AG04449 (cell line): ENCODE measurements at regions not wholly inside any gene's neighbourhood (a gene's known extent, or its start where the extent isn't known, plus 50 kb on each side); places are given as distances from the start of the nearest gene placed in this dataset.

Experiments
- CTCF ChIA-PET: fragments of 350-600 bp; formaldehyde crosslinking; extraction: SDS; loops from one replicate; lab custom pipeline; 2021; ENCODE audit warnings: antibody characterized with exemption; lab: Yijun Ruan, JAX
- POLR2A ChIA-PET: fragments of 400-600, 350-600 bp; formaldehyde crosslinking; extraction: SDS; loops from one replicate; lab custom pipeline; 2020; ENCODE audit warnings: antibody characterized with exemption, inconsistent platforms; lab: Yijun Ruan, JAX
- DNase-seq: peaks from one replicate; pipeline ENCODE4 v3.0.0-alpha.2; 2010; ENCODE audit warnings: low read depth, low spot score
- H3K4me3 ChIP-seq: 2 replicates; pipeline ENCODE4 v1.5.1; 2011; ENCODE audit warnings: low read depth, mild to moderate bottlenecking, control low read depth, low read length
- CTCF ChIP-seq: IDR thresholded peaks from one replicate; pipeline ENCODE4 v1.5.1; 2011; ENCODE audit warnings: mild to moderate bottlenecking, moderate library complexity, low read length, control low read depth, inconsistent platforms; ENCODE audit not compliant: insufficient read depth; ENCODE audit errors: missing control alignments

- ChIA-PET POLR2A (no interaction called here), CTCF (no interaction called here)
Measured at GRCh38 chr7:118492466-118492865, 268.0 kb downstream of the ANKRD7 start.

DNA sequence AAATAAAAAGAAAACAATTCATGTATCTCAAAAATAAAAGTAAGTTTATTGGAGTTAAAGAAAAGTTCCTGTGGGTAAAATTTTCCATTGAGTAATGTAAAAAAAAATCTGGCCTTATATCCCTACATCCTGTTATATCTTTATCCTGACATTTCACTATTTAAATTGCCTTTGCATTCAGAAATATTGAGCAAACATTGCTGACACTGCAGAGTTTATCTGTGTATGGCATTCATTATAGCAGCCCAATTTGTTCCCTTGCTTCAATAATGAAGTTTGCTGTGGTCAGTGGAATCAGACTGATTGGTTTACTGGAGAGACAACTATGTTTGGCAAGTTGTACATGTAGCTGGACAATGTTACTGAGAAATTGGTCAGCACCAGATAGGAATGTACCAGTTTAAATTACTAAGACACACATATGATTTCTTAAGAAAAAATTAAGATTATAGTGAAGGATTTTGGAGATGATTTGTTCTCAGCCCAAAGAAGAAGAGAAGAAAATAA, 271.7 kb downstream of the ANKRD7 start:
- no peak for DNase-seq
- ChIA-PET CTCF (no interaction called here), POLR2A (no interaction called here)
- TF ChIP-seq CTCF = no peak
- H3K4me3 ChIP-seq = no peak overlapping the region

More at GRCh38 chr7:118492466-118492865, 268.0 kb downstream of the ANKRD7 start:
- no peak for DNase-seq
- no peak overlapping the region for H3K4me3 ChIP-seq
- TF ChIP-seq CTCF = no peak

GRCh38 chr7:118502235-118502634, 277.7 kb downstream of the ANKRD7 start:
- TF ChIP-seq CTCF = no peak
- H3K4me3 ChIP-seq = no peak overlapping the region
- ChIA-PET CTCF (no interaction called here), POLR2A (no interaction called here)
- no peak for DNase-seq

DNA sequence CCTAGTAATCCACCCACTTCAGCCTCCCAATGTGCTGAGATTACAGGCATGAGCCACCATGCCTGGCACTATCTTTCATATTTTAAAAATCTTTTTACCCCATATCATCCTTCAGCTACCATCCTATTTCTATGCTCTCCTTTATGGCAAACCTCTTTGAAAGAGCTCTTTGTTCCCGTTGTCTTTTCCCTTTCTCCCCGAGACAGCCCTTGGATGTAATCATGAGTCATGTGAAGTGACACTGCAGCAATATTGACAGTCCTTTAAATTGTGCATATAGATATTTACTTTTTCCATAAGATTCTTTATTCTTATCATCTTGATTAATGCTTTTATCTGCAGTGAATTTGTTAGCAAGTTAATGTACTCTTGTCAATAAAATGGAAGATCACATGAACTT, 286.6 kb downstream of the ANKRD7 start:
- no peak for DNase-seq
- ChIA-PET POLR2A (no interaction called here), CTCF (no interaction called here)
- no peak overlapping the region for H3K4me3 ChIP-seq
- TF ChIP-seq CTCF = no peak

DNA sequence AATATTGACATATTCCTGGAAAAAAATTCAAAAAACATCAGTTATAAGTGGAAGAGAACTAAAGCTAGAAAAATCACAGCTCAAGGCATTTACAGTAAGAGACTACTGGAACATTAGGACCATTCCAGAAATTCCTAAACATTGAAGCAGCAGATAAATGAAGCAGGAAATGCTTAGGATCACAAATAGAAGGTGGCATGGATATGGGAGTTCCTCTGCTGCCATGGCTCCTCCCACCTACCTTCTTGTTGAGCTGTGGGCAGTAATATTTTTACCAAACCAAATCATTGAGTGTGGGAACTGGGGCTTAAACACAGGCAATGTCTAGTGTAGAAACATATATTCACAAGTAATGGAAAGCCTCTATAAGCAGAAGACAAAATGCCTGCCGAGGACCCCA, 292.8 kb downstream of the ANKRD7 start:
- no peak for DNase-seq
- ChIA-PET CTCF (no interaction called here), POLR2A (no interaction called here)
- no peak for TF ChIP-seq CTCF
- no peak overlapping the region for H3K4me3 ChIP-seq

- TF ChIP-seq CTCF = no peak
- no peak for DNase-seq
Measured at GRCh38 chr7:118525020-118525419, 300.5 kb downstream of the ANKRD7 start.

GRCh38 chr7:118531566-118531965, 307.1 kb downstream of the ANKRD7 start:
- ChIA-PET POLR2A (no interaction called here), CTCF (no interaction called here)
- DNase-seq = no peak
- no peak overlapping the region for H3K4me3 ChIP-seq
- no peak for TF ChIP-seq CTCF

More at GRCh38 chr7:118525020-118525419, 300.5 kb downstream of the ANKRD7 start:
- ChIA-PET POLR2A (no interaction called here), CTCF (no interaction called here)
- H3K4me3 ChIP-seq = no peak overlapping the region
